DMS79 treated with DMSO at 0.1 percent for 48 hours (cell line): ENCODE measurements at regions not wholly inside any gene's neighbourhood (a gene's known extent, or its start where the extent isn't known, plus 50 kb on each side); places are given as distances from the start of the nearest gene placed in this dataset.
A peak's percentile ranks its signal among the peaks of the same experiment; 100 is the strongest.

ENCODE experiments used
- DNase-seq: peaks from one replicate; lab custom pipeline; 2025; lab: John Stamatoyannopoulos, UW

DNA sequence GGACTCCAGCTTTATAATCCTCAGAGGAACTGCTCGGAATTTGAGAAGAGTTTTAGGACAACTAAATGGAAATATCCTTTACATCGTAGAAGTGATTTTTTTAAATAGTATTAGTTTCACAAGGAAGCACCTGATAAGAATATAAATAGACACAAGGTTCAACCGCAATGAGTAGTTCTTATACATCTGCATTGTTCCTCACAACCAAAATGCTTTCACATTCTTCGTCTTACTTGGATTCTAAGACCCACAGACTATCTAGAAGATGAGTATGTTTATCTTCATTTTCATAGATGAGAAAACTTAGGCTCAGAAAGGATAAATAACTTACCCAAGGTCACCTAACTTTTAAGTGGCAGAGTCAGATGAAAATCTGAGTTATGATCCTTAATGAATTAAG, 469.0 kb downstream of the GALC start:
- DNase-seq, result no peak

DNA sequence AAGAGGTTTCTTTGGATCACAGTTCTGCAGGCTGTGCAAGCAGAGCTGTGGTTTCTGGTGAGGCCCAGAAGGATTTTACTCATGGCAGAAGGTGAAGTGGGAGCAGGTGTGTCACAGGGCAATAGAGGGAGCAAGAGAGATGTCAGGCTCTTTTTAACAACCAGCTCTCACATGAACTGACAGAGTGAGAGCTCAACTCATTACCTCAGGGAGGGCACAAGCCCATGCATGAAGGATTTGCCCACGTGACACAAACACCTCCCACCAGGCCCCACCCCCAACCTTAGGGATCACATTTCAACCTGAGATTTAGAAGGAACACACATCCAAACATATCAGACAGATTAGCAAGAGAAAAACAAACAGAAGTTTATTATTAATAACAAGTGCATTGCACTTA, 470.4 kb downstream of the GALC start:
- peak; percentile 20 for DNase-seq

DNA sequence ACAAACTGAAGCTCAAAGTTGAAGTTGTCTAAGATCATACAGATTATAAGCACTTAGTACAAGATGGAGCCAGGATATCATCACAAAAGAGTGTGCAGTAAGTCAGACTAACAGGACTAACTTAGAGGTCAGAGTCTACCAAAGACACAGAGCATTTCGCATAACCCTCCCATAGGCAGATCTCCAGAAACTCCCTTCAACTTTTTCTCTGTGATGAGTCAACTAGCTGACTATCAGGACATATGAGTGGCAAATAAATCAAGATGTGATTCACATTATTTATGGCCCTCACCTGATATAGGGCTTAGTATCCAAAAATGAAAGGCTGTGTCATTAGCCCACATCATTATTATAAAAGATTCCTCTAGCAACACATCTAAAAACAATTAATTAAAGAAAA, 484.6 kb downstream of the GALC start:
- no peak for DNase-seq

DNA sequence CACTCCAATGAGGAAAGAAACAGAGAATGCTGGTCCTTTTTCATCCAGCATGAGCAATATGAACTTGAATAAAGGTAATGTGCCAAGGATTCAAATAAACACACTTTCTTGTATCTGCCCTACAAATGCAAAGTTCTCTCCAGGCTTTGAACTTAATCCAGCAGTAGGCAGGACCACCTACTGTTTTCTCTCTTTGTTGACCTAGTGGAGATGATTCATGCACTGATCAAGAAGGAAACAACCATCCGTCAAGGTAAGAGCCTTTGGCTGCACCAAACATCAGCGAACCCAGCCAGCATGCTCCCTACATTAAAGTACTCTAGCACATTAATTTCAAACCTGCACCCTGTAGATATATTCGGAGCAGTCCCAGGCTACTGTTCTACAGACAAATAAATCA, 489.3 kb downstream of the GALC start:
- no peak for DNase-seq

DNA sequence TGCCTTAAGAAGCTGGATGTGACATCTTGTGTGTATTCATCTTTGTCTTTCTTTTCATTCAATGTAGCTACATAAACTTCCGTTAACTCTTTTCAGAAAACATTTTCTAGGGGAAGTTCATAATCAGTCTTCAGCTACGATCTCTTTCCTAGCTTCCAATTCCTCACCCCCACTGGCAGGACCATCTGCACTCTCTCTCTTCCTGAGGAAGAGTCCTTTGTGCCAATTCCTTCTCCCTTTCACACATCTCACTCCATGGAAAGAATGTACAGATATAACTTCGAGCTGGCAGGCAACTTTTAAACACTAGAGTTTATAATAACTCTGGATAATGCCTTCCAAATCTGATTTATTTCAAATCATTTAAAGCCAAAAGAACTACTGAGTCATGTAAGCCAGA, 495.7 kb downstream of the GALC start:
- DNase-seq, result no peak

DNA sequence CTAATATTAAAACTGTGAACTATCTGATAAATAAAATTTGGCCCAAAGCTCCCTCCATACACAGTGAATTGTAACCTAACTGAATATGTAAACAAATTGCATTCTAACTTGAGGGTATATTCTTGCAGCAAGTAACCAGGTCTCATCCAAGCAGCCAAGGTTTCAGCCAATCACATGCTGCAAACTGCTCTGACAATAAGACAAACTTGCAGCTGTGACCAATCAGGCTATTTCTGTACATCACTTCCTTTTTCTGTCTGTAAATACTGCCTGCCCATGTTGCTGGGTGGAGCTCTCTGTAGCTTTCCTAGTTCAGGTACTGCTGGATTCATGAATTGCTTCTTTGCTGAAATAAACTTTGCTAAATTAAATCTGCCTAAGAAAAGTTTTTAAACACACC, 499.0 kb downstream of the GALC start:
- no peak for DNase-seq

DNA sequence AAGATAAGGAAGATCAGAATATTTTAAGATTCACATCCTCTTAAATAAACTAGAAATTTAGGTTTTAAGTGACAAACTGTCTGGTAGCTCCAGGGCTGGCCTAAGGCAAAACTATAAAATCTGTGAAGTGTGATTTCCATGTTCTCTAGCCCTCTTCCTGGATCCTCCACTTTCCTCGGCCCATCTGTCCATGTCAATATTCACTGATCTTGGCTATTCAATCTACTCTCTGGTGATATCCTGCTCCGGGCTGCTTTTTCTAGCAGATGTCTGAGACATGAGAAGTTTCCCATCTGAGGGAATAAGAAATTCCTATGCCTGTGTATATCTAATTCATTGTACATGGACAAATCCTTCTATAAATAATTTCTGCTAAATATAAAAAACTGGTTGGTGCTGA, 500.4 kb downstream of the GALC start:
- DNase-seq, result no peak

DNA sequence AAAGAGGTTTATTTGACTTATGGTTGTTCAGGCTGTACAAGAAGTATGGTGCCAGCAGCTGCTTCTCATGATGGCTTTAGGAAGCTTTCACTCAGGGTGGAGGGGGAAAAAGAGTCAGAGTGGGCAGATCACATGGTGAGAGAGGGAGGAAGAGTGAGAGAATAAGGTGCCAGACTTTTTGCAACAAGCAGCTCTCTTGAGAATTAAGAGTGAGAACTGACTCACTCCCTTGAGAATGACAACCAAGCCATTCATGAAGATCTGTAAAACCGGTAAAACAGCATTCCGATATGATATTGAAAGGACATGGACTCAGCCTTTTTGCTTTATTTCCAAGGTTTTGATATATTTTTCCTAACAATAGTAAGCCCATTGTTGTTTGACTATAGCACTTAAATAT, 501.2 kb downstream of the GALC start:
- no peak for DNase-seq

DNA sequence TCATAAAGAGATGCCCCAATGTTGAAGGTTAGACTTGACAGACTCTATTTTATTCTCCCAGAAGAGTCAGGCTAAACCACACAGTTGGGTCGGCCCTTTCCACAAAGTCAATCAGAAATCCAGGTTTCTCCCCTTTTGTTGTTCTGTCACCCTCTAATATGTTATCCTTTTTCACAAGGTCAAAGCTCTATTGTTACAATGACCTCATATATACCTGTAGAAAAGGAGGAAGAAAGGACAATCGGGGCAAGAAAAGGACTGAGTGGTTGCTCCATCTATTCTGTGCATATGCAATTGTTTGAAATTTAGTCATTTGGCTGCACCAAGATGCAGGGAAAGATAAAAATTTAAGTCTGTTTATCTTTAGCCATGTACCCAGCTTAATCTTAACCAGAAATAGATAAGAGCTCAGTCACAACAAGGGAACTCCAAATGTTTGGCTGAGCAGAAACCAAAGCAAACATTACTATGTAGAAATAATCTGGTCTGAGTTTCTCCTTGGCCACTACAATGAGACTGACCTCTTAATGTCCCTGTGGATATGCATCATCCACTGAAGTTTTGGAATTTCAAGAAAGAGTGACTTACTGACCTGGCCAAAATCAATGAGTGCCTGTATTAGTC, 503.7 kb downstream of the GALC start:
- DNase-seq, result no peak

DNA sequence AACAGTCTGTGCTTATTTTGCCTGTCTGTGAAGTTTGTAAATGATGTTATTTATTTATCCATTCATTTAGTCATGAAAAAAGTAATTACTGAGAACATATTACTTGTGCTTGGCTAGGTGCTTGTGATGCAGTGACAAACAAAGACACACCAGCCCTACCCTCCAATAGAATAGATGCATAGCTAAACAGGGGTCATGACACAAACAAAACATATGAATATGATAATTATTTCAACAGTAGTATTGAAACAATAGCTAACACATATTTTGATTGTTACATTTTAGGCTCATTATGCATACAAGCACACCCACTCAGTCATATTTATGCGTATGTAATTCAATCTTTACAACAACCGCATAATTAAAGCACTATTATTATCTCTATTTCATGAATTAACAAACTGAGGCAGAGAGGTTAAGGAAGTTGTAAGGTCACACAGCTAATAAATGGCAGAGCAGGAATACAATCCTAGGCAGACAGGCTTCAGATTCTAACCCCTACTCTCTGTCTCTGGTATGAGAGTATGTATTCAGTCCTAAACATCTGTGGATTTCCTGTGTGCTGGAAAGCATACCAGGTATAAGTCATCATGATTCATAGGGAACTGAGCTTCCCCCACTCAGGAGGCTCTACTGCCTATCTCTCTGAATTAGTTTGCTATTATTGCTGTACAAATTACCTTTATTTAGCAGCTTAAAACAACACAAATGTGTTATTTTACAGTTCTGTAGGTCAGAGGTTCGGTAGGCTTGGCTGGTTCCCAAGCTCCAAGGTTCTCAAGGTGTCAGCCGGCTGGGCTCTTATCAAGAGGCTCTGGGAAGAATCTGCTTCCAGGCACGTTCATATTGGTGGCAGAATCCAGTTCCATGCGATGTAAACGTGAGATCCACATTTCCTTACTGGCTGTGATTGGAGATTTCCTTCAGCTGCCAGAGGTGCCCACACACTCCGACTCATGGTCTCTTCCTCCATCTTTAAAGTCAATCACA, 509.4 kb downstream of the GALC start:
- DNase-seq, result no peak

DNA sequence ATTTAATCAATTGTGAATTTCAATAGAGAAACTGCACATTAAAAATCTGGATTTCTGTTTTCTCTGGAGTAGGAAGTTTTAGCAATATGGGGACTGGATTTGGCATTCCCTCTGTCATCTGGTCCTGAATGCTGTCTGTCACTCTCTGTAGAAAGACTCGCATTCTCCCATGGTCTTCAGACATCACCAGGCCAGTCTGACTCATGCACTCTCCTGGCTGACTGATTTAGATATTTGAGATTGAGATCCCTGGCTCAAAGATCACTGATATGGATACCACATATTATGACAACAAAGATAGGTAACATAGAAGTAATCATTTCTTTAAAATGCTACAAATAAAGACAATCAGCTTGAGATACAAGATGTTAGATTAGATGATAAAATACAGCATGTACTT, 524.5 kb downstream of the GALC start:
- no peak for DNase-seq

DNA sequence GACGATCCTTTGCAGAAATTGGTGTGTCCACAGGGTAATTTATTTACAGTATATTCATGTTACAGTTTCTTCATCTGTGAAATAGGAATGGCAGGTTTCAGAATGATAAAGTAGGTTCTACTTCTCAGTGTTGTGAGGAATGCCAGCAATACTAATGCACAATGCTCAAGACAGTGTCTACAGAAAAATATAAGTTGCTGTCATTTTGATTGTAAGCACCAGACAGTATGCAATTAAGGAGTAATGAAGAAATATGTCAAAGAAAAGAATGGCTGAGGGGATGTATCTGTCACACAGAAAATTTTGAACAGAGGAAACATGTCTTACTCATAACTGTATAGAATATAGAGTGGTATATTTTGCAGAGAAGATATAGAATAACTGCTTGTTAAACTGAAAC, 525.4 kb downstream of the GALC start:
- DNase-seq, result no peak

DNA sequence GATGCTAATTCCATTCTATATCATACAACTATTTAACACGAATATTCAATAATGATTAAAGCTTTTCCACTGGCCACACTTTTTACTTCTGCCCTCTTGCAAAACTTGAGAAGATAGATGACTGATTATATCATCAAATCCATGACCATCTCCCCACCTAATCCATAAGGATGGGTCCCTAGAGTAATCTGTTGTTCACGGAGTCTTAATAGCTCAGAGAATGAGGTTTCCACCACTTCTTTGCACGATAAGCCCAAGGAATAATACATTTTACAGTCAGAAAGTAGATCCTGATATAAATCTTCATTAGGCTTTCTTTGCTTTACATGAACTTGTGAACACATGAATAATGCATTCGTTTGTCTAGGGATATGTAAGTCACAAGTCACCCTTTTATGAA, 527.2 kb downstream of the GALC start:
- DNase-seq, result no peak

DNA sequence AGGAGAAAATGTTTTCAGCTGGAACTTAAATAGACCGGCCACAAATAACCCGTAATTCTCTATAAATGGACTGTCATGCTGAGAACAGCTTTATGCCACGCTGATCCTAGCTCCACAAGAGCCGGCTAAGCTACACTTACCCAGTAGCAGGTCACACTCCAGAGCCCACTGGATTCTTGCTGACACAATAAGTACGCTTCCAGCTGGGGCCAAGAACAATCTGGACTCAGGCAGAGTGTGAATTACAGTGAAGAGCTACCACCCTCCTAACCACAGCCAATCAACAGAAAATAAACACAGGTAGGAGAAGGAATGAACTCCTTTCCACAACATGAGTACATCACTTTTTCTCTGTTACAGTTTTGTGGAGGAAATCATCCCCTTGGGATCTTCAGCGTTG, 531.3 kb downstream of the GALC start:
- DNase-seq, result peak; percentile 92

DNA sequence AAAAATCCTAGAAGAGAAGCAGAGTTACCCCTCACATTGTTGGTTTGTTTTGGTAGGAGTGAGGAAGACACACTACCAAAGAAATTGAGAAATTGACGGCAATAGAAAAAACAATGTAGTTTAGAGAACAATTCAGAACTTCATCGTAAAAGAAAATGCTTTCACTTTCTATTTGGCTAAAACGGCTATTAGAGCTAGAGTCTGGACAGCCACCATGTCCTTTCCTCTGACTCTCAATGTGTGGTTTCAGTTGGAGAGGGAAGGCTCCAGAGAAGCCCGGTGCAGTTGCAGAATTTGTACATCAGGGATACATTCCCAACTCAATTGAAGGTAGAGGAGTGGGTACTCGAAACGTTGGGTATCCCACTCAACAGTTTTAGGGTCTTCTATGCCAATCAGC, 535.3 kb downstream of the GALC start:
- no peak for DNase-seq

DNA sequence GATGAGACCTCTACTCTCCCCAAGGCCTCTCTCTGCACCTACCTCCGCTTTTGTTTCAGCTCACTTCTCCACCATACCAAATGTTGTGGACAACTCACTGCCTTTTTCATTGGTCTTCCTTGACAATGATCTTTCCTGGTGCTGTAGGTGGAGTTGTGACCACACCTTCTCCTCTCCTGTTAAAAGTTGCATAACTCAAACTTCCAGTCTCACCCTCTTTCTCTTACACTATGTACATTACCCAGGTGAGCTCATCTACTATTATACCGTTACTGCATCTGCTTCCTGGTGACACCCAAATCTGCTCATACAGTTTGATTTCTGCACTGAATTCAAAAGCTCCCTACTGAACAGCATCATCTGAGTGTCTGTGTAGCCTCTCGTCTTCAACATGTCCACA, 542.8 kb downstream of the GALC start:
- DNase-seq, result no peak

DNA sequence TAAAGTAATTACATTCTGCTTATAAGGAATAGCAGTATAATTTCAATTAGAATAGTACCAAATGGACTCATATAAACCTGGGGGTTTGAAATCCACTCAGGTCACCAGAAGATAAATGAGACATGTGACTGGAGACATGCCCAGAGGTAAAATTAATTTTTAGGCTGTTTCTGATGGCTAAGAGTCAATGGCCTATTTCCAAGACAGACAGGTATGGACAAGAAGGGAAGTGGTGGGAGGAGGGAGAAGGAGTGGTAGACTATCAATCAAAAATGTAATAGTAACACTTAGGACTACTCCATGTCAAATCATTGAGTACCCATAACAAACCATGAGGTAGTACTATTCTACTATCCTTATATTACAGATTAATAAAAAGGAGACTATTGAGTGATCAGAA, 544.0 kb downstream of the GALC start:
- peak; percentile 25 for DNase-seq

DNA sequence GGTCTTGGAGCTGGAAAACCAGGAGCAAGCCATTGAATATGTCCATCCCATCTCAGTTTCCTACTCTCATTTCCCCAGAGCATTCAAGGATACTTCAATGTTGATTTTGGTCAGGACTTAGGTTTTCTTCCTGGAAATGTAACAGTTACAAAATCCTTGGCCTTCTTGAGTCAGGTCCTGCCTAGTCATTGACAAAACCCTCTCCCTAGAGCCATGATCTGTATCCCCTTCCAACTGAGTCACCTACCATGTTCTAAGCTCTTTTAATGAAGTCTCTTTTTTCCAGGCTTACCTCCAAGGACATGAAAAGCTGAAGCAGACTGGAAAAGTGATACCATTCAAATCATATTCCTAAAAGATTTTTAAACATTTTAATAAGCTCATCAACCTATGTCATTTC, 549.2 kb downstream of the GALC start:
- no peak for DNase-seq

DNA sequence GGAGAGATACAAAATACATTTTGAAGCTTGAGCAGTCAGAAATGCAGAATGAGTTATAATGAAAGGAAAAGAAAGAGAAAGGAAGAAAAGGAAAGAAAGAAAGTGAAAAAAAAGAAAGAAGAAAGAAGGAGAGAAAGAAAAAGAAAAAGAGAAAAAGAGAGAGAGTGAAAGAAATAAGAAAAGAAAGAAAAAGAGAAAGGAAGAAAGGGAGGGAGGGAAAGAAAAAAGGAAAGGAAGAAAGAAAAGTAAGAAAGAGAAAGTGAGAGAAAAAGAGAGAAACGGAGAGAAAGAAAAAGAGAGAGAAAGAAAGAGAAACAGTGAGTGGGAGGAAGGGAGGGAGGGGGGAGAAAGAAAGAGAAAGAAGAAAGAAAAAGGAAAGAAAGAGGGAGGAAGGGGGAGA, 549.9 kb downstream of the GALC start:
- no peak for DNase-seq

DNA sequence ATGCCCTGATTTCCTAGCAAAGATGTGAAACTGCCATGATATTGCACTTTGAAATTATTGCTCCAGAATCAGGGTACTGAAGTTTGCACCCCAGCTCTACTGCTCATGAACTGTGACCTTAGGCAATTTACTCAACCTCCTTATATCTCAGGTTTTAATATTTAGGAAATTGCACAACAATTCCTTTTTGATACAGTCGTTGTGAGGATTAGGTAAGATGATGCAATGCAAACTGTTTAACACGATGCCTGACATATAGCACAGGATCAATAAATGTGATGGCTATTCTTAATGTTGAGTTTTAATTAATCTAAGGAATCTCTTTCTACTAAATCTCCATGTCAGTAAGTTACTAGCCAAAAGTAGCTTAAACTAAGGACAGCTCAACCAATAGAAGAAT, 555.8 kb downstream of the GALC start:
- DNase-seq, result no peak

DNA sequence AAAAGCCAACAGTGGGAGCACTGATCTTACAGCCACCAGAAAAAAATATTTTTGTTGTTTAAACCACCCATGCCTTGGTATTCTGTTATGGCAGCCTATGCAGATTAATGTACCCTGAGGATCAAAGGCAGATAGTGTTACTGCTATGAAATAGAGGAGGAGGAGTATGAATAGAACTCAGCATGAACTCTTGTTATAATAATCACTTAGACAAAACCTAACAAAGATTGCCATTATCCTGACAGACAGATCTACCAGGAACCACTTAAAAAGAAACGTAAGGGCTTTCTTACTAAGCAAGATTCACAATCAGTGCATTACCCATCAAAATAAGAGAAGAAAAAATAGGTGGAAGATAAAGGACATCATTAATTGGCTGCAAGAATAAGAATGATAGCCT, 558.3 kb downstream of the GALC start:
- no peak for DNase-seq

DNA sequence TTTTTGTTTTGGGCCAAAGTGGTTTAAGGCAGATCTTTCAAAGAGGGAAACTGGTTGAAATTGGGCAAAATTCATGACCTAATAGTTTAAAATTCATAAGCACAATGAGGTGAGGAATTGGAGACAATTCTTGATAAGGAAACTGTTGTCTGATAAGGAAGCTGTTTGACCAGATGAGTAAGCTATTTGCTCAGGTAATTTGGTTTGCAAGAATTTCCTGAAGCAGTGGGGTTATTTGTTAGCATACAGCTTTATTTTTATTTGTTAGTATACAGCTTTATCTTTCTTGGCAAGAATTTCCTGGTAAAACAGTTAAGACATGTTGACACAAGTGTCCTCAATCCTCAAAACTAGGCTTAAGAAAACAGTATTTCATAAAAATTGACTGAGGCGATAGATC, 559.0 kb downstream of the GALC start:
- no peak for DNase-seq

DNA sequence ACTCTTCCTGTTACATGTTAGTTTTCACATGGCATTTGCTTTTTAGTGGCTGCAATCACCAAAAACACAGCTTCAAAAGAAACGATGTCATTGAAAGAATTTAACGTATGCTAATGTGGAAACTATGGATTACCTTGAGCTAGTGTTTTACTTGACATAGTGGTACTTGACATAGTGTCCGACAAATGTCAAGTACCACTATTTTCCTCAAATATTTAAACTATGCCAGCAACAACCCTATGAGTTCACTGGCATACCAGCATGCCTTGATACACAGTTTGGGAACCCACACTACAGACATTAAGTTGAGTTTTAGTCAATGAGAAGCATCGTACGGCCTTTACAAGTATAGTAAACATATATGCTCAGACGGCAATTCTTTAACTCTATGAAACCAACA, 560.3 kb downstream of the GALC start:
- no peak for DNase-seq

DNA sequence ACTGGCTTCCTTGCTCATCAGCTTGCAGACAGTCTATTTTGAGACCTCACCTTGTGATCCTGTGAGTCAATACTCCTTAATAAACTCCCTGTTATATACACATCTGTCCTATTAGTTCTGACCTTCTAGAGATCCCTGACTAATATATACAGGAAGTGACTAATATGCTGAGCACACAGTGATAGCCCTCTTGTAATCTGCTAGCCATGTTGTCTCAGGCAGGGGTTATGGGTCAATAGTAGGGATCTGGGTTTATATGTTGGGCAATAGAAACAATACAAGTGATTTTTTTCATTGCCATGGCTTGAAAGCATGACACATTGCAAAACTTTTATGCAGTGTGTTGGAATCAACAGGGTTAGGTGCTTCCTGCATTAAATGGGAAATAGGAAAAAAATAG, 562.2 kb downstream of the GALC start:
- no peak for DNase-seq
